RPMI7951 (cell line): ENCODE measurements at regions not wholly inside any gene's neighbourhood (a gene's known extent, or its start where the extent isn't known, plus 50 kb on each side); places are given as distances from the start of the nearest gene placed in this dataset.
A peak's percentile ranks its signal among the peaks of the same experiment; 100 is the strongest.
"Not testable (repeated sequence)": the region's sequence is repeated elsewhere in the genome, so short reads cannot be mapped to it uniquely, and the experiment has no call there.

Source experiments
- DNase-seq: peaks from one replicate; pipeline ENCODE4 v3.0.0-alpha.2; 2012; ENCODE audit warnings: low read depth

DNA sequence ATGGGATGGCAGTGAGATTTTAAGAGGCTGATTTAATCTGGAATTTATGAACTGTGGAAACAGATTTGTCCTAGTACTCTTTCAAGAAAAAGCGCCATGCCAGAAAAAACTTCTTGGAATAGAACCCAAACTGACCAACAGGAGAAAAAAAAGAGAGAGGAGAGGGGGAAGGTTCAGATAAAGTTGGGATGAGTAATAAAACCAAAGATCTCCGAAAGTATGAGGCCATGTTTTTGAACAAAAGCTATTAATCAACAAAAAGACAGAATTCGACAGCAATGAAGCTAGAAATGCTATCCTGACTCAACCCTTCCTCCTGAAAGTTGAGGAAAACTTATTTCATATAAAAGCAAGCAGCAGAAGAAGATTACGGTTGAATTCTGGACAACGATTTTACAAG is 135.5 kb downstream of the CEMIP2 start:
- no peak for DNase-seq

DNA sequence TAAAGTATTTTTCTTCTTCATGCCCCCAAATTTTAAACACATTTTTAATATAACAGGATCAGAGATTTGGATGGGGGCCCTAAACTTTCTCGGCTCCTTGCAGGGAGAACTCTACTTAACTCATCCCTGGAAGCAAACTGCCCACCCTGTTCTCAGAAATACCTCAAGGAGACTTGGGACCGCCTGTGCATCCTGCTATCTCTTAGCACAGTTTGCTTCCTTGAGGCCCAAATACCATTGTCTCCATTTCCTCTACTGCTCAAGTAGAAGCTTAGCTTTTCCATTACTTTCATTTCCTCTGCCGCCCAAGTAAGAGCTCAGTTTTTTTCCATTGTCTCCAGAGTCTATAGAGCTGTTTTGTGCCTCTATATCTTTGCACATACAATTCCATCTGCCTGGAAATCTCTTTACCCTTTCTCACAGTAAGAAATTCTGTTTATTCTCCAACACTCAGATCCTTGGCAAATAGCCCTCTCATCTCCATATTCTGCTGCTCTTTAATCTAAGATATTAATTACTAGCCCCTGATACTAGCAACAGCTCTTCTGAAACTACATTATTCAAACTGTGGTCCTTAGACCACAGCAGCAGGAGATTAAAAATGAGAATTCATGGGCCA is 137.8 kb downstream of the CEMIP2 start:
- no peak for DNase-seq

DNA sequence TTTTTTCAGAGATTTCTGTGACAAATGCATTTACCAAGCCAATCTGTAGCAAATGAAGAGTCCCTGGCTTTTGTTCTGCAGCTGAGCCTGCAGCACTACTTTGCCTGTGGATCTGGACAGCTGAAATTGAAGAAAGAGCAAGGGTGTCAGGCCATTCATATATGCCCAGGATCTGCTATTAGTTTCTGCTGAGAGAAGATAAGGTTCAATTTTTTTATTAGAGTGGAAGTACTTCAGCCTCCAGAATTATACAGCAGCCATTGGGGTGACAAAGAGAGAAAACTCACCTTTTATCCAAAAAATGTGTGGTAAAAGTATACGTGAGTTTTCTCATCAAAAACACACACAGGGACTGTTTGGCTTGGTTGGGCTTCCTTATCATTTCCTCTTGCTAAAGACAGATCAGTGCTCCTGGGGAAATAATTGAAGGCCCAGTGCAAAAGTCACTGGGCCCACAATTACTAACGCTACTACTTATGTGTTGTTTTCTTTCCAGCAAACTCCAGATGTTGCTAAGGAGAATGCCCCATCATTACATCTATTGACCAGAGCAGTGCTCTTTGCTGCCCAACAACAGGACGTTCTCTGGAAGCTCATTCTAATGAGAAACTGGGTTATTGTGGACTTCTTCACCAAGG is 138.6 kb downstream of the CEMIP2 start:
- no peak for DNase-seq

DNA sequence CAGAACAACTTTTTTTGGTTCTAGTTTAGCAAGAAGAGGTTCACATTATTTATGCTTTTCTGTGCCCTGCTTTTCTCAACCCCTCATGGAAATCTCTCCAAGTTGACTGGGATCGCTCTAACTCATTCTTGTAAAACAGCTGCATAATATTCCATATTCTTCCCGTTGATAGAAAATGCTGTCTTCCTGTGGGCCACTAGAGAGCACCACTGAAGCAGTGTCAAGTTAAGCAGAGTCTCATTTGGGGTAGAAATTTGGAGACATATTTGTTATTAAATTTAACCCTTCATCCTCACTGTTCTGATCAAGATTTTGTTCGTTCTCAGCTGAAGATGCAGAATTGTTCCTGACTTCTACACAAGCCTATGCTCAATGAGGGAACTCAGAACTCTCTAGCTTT is 140.1 kb downstream of the CEMIP2 start:
- DNase-seq: peak; percentile 5

DNA sequence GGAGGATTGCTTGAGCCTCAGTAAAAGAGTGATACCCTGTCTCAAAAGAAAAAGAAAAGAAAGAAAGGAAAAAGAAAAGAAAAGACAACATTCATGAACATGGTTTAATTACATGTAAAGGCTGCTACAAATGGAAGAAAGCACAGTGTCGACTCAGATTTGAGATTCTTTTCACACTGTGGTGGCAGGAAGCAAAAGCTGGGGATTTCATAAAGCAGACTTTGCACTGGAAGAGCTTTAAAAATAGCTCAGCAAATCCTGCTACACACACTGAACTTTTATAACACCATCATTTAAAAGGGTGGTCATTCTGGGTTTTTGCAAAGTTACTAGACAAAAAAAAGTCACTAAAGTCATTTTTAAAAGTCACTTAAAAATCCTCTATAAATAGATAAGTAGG is 140.8 kb downstream of the CEMIP2 start:
- no peak for DNase-seq

DNA sequence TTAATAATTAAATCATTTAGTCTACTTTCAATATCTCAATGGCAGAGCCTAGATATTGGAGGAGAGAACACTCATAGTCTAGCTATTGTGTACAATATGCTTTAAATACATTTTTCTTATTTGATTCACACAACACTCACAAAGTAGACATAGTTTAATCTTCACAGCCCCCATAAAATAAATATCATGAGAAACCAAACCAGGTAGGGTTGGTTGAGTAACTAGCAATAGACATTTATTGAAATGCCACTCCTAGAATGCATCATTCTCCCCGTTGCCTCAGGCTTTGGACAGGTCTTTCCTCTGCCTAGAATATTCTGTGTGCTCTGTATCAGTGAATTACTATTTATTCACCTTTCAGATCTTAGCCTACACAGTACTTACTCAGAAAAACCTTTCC is 141.9 kb downstream of the CEMIP2 start:
- no peak for DNase-seq

DNA sequence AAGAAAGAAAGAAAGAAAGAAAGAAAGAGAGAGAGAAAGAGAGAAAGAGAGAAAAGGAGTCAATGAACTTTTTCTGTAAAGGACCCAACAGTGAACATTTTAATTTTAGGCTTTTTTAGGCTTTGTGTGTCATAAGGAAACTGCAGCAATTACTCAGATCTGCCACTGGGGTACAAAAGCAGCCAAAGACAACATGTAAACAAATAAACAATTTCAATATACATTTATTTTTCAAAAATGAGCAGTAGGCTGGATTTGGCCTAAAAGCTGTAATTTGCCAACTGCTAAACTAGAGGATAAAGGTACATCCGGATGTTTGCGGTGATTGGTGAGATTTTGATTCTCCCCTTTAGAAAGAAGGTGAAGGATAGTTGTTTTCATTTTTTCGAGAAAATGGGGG is 143.6 kb downstream of the CEMIP2 start:
- no peak for DNase-seq

DNA sequence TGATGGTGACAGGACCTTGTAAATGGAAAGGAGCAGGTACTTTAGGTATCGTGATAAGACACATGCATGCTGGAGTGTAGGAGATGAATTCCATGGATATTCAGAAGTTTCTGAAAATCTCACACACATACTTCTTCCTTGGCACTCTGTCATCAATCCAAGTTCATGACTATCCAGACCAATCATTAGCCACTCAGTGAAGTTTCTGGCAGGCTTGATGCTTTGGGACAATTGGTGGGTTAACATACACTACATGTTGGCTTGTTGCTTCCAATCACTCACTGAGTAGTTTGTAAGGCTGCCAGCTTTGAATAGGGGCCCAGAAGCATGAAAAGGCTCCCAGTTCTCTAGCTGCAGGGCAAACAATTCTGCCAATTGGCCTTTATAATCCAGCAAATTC is 147.6 kb downstream of the CEMIP2 start:
- DNase-seq: no peak

DNA sequence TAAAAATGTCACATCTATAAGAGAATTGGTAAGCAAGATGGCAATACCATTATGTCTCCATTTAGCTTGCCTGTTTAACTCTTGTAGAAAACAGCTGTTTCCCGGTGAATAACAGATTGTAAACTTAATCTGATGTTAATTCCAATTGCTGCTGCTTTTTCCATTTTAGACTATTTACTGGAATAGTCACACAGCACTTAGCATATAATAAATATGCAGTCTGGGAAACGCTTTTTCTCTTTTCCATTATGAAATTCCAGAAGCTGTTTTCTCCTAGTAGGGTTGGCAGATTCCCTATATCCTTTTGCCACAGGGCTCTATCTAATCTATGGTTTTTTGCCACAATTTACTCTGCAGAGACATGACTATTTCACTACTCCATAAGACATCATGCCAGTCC is 148.0 kb downstream of the CEMIP2 start:
- DNase-seq: no peak

DNA sequence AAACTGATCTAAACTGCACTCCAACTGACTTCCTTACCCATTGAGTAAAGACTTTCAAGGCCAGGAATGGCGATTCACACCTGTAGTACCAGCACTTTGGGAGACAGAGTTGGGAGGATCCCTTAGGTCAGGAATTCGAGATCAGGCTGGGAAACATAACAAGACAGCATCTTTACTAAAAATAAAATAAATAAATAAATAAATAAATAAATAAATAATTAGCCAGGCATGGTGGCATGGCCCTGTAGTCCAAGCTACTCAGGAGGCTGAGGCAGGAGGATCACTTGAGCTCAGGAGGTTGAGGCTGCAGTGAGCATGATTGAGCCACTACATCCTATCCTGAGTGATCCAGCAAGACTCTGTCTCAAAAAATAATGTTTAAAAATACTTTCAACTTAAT is 148.4 kb downstream of the CEMIP2 start:
- DNase-seq: no peak

DNA sequence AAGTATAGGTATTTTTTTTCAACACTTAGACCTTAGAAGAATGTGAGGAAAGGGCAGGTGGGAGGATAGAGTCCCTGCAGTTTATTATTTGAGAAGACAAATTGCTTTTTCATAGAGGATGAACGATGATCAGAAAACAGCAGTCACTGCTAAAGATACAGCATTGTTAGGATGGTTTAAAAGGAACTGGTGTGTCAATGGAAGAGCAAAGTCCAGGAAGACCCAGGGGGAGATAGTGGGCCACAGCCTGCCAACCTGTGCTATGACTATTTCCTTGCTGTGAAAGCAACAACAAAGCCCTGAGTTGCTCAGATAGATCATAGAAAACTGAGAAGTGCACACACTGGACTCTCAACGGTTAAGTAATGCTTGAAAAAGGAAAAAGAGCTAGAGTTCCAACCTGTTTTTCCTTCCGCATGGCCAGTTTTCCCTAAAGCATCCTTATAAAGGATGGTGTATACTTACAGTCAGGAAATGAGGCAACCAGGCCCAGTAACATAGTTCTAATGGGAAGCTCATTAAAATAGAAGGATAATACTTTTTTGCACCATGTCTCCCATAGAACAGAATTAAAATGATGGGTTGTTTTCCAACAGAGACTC is 153.8 kb downstream of the CEMIP2 start:
- no peak for DNase-seq

DNA sequence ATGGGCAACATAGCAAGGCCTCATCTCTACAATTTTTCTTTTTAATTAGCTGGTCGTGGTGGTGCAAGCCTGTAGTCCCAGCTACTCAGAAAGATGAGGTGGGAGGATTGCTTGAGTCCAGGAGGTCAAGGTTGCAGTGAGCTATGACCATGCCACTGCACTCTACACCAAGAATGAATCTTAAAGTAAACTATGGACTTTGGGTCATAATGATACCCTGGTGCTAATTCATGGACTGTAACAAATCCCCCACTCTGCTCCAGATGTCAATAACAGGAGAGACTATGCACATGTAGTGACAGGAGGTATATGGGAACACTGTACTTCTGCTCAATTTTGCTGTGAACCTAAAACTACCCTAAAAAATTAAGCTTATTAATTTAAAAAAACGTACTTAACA is 155.4 kb downstream of the CEMIP2 start:
- no peak for DNase-seq

DNA sequence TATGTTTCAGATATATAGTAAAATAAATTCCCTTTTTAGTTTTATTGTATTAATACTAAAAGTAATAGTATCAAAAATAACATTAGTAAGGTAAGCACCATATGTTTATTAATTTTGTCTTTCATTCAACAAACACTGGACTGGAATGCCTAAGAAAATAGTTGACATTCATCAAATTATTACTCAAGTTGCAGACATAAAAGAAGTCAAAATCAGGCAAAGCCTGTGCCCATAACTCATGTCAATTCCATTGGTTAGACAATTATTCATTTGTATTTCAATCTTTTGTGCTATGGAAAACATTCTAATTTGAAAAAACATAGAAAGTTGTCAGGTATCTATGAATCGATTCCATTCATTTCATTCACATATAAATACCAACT is 158.9 kb downstream of the CEMIP2 start:
- no peak for DNase-seq

DNA sequence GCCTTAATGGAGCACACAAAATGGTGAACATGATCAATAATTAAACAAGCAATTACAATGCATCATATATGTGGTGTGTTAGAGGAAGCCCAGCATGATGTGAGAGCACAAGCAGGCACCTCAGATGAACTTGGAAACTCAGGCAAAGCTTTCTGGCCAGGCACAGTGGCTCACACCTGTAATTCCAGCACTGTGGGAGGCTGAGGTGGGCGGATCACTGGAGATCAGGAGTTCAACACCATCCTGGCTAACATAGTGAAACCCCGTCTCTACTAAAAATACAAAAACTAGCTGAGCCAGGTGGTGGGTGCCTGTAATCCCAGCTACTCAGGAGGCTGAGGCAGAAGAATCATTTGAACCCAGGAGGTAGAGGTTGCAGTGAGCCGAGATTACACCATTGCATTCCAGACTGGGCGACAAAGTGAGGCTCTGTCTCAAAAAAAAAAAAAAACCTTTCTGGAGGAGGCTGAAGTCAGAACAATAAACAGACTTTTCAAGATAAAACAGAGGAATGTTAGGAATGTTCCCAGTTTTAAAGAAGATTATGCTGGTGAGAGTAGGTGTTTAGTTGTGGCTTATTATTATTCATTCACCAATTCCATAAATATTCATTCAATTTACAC is 159.4 kb downstream of the CEMIP2 start:
- DNase-seq: no peak

DNA sequence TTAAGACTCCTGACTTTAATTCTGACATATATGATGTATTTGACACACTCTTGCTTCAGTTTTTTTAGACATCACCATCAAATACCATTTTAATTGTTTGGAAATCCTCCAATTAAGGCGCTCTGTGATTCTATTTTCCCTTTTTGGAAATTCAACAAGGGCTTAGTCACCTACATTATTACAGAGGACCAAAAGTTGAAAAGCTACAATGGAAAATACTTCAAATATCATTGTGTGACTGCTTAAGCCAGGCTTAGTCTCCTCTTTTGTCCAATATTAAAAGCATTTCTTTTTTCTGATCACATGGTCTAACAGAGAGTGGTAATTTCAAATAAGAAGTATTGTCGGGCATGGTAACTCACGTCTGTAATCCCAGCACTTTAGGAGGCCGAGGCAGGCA is 160.3 kb downstream of the CEMIP2 start:
- no peak for DNase-seq

DNA sequence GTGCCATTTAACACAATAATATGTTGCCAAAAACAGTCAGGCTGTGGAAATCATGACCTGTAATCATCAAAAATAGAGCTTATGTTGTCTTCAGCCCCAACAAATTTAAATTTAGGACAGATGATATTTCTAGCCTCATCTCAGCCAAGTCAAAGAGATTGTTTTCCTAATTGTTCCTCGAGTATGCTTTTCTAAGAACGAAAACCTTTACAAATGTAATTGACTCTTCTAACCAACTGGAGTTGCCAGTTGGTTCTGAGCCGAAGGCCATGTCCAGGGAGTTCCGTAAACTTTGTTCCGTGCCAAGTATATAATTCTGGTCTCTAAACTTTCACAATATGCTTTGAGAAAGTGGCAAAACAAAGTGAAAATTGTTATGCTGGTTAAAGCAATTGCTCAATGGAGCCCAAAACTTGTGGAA is 160.8 kb downstream of the CEMIP2 start:
- no peak for DNase-seq

DNA sequence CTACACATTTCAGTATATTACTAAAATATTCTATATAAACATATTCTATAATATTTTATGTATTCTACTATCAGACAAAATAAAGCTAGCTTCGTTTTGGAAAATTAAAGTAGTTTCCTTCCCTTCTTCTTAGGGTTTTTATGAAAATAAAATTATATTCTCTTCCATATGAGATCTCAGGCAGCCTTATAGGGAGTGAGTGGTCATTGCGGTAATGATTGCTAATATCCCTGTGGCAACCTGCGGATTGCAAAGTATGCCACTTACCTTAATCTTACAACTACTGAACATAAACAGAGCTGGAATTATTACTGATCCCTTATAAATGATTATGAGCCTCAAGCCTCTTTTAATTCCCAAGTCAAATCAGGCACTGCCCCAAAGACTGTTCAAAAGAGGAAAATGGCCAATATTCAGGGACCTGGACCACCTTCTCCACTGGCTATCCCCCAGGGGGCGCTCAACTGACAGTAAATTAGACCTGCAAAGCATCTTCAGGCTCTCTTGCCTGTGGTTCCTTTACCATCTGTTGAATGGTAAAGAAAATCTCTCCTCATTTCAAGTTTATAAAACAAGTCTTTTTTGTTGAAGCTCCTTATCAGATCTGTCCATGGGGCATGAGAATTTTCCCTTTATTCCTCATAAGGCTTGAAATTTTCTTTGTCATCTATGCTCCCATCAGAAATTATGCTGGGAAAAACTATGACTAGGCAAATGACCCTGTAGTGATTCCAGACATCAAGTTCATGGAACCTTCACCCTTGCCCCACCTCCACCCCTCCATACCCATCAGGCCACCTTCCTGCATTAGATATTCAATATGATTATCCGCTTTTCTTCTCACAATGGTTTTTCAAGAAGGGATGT is 163.9 kb downstream of the CEMIP2 start:
- DNase-seq: peak; percentile 62

DNA sequence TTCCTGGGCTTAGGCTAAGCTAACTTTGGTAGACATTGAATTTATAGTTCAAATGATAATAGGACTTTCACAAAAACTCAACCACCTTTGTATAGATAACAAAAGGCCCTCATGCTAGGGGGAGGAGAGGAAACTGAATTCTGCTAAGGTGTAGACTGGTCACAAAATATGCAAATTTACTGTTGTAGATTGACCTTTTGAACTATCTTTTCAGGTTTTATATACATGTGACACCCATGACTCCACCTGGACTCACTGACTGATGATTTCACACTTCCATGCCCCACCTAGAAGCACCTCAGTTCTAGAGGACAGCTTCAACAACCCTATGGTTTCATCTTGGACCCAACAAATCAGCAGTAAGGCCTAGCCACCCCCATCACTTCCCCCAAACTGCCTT is 165.7 kb downstream of the CEMIP2 start:
- DNase-seq: no peak

DNA sequence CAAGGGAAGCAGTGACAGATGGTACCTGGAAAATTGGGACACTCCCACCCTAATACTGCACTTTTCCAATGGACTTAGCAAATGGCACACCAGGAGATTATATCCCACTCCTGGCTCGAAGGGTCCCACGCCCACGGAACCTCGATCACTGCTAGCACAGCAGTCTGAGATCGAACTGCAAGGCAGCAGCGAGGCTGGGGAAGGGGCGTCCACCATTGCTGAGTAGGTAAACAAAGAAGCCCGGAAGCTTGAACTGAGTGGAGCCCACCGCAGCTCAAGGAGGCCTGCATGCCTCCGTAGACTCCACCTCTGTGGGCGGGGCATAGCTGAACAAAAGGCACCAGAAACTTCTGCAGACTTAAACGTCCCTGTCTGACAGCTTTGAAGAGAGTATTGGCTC is 172.6 kb downstream of the CEMIP2 start:
- not testable (repeated sequence) for DNase-seq

DNA sequence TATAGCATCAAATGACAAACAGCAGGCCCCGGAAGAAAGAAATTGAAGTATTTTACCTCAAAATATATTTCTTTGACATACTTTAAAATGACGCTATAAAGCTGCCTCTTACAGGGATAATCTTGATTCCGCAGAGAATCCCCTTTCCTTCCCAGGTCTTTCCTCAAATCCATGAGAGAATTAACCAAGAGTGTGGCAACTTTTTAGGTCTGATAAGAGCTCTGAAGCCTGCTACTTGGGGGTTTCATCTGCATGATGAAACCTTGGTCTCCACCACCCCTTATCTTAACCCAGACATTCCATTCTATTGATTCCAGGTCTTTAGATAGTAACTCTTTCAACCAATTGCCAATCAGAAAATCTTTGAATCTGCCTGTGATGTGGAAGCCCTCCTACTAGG is 173.8 kb downstream of the CEMIP2 start:
- no peak for DNase-seq

DNA sequence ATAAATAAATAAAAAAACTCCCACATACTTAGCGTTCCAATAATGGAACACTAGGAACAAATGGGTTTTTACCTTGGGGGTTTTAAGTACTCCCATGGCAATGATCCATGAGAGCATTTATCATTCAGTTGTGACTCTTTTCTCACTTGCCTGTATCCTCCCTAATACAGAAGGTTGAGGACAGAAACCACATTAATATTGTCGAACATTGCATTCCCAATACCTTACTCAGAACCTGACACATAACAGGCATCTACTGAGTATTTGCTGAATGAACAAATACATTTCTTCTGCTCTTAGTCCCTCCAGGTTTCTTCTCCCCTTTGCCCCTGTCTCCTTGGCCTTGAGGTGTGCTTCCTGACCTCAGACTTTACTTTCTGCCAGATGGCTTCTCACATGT is 175.9 kb downstream of the CEMIP2 start:
- DNase-seq: no peak

DNA sequence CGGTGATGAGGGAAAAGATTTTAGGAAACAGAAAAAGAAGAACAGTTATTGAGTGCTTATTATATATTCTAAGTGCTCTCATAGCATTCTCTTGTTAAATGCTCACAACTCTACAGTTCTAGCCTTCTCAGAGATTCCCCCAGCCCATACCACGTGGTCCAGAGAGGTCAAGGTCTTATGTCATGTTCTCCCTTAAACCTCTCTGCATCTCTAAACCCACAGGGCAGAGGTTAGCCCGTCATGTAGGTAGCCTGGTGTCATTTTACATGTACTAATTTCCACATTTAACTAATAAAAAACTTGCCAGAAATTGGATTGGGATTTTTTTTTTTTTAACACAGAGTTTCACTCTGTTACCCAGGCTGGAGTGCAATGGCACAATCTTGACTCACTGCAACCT is 178.0 kb downstream of the CEMIP2 start:
- no peak for DNase-seq
